ENCODE measurements at regions not wholly inside any gene's neighbourhood (a gene's known extent, or its start where the extent isn't known, plus 50 kb on each side); places are given as distances from the start of the nearest gene placed in this dataset.
"Not testable (repeated sequence)": the region's sequence is repeated elsewhere in the genome, so short reads cannot be mapped to it uniquely, and the experiment has no call there.

DNA sequence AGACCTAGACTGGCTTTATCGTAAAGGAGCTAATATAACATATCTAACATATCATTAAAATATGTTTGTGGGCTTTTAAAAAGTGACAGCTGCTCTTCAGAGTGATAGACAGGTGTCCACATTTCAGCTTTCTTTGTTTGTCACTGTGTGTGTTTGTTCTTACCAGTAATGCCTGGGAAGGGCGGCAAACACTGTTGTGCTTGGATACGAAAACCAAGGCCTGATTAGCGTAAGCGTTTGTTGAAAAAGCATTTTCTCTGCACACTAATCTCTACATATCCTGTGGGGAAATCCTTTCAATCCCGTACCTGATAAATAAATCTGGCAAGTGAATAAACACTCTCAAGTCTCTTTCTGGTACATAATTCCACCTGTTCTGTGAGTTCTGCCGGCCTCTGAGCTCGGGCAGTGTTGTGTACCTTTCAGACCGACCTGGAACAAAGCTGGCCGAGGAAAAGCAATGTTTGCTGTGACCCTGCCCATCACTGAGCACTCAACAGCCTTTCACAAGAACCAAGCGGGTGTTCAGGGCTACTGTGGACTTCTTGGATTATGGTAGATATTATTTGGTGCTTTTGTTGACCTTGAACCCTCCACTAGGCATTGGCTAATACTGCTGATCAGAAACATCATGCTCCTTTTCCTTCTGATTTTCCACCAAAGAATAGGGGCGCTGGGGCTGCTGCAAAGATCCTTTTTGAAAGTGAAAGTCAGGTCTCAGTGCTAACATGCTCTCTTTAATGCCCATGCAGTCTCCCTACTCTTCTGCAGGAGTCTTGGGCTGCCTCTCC lies 100.4 kb downstream of the CD83 start:
- DNase-seq (ENCODE audit: low read depth), result no peak

DNA sequence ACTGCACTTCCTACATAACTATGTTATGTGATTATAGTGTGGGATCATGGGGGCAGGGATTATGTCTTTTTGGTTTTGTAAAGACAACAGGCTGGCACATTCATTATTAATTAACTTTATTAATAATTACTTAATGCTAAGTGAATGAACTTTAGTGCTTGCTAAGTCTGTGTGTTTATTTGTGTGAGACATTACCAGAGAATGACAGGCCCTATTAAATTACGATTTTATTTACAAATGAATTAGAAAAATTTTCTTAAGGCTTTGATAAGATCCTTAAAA lies 100.9 kb downstream of the CD83 start:
- DNase-seq (ENCODE audit: low read depth), result no peak

DNA sequence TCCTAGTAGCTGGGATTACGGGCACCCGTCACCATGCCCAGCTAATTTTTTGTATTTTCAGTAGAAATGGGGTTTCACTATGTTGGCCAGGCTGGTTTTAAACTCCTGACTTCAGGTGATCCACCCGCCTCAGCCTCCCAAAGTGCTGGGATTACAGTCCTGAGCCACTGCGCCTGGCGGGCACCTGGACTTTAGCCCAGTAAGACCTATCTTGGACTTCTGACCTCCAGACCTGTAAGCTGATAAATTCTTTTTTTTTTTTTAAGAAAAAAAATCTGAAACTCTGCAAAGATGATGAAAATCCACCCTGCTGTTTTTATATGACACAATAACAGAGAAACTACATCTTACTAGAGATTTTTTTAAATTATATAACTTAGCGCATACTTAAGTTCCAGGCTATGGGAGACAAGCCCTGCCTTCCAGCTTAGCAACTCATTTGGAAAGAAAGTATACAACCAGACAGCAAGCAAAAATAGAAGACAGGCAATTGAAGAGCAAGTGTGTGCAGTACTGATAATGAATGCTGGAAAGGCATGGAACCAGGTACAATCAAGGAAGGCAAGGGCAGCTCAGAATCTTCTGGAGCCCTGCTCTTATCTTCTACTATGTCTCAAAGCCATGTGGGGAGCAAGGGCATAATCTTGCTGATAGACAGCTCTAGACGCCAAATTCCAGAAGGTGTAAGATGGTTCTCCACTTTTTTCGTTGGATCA lies 104.2 kb downstream of the CD83 start:
- no peak for DNase-seq (ENCODE audit: low read depth)

DNA sequence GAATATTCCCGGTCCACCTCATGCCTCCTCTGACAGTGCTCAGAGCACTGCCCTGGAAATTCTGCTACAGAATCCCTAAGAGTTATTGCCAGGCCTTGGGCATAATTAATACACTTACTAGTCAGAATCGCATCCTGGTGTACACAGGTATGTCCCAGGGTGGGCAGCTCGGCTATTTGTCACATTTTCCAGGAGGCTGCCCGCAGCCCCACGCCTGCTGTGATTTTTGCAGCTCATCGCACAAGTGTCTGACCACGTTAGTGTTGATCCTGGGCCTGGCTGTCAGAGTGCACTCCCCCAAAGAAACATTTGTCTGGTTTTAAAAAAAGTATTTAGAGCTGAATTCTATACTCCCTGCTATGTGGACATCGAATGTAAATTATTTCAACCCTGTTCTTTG lies 105.4 kb downstream of the CD83 start:
- DNase-seq (ENCODE audit: low read depth), result no peak

DNA sequence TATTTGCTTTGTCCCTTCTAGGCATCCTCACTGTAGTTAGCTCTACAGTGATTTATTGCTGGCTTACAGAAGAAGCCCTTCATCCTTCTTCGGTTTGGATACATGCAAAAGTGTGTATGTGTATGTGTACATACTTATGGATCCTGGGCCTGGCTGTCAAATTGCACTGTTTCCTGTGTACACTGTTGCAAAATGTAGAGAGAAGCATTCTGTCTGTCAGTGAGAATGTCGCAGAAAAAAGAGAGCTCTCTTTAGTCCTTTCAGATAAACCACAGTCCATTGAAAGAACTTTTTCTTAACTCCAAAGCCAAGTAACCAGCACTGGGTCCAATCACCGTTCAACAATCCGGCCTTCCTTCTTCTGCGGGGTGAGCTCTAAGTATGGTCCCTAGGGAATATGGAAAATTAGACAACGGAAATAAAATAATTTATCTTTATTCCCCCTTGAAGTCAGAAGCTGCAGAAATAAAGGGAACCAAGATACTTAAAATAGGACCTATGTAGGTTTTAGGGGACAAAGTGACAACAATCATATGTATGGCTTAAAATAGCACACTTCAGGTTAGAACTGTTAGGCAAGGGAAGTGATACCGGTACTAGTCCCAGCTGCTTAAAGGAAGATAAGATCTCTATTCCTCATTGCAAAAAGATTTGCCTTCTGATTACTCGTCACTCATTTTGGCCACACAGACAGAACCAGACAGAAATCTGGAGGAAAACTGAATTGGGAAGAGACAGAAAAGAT lies 107.0 kb downstream of the CD83 start:
- DNase-seq (ENCODE audit: low read depth), result no peak

DNA sequence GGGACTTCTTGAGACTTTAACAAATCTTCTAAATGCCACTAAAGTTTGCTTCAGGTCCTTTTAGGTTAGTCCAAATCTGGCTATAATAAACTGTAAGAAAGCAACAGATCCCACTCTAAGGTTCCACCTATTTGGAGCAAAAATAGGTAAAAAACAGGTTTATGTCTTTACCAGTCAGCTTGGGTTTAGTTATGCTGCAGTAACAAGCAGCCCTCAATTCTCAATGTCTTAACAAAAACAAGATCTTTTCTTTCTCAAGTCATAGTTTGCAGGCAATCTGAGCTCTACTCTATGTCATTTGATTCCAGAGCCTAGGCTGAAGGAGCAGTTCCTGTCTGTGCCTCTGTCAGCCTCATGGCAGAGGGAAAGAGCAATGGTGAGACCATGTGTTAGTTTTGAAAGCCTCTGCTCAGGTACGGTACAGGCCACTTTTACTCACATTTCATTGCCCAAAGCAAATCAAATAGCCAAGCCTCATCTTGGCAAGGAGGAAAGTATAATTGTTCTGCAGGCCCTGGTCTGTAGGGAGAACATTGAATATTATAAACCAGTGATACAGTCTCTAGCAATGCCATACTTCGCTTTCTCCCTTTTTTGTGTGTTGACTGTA lies 108.6 kb downstream of the CD83 start:
- no peak for DNase-seq (ENCODE audit: low read depth)

DNA sequence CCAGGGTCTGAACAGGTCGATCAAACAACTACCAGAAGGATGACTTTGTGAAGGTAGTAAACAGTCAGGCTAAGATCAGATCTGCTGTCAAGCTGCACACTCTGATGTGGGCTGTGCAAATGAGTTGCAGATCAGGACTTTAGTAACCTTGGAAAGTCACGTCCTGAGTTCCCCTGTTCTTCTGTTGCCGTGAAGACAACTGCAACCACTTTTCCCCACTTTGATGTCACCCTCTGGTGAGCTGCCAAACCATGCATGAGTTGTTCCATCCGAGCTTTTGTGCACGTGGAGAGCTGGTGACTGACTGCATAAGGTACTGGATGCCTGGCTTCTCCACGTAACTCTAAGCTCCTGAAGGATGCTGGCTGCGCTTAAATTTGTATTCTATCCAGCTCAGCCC lies 111.0 kb downstream of the CD83 start:
- DNase-seq (ENCODE audit: low read depth), result no peak

DNA sequence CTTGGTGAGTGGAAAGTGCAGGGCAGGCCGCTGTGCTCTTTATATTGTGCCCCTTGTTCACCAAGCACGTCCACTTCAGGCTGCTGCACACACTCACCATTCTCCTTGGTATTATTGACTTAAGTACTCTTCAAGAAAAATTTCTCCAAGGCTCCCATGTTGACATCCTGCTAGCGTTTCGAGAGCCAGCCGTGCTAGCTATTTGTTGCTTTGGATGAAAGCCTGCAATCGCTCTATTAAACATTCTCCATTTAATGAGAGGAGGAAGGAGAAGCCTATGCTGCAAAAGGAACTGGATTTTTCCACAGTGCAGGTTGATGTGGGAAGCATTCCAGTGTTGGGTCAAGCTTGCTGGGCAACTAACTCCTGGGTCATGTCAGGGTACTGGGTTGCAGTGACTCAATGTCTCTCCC lies 113.5 kb downstream of the CD83 start:
- DNase-seq (ENCODE audit: low read depth), result no peak

DNA sequence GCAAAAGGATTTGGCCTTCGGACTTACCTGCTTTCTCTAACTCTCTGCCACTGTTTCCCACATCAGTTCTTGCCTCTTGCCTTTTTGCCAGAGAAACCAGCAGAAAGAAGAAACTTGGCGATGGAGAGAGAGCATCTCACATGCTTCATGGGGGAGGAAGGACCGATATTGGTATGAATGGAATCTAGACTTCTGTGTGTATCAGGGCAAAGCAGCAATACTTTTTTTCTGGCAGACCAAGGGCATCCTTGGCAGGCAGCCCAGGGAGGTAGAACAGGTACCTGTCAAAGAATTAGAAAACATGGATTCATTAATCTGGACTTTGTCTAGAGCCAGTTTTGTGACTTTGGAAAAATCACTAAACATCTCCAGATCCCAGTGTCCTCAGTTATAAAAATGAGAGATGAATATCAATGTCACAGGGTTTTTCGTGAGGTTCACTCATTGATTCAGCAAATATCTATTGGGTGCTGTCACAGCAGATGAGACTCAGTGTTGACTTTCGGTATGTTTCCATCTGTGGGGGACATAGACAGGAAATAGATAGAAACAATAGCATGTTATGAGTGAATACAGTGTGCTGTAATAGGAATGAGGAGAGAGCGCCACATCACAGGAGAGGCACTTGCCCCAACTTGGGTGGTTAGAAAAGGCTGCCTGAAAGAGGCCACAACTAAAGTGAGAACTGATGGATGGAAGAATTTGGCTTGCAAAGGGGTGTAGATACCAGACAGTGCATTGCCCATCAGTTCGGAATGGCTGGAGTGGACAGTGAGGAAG lies 114.1 kb downstream of the CD83 start:
- no peak for DNase-seq (ENCODE audit: low read depth)

DNA sequence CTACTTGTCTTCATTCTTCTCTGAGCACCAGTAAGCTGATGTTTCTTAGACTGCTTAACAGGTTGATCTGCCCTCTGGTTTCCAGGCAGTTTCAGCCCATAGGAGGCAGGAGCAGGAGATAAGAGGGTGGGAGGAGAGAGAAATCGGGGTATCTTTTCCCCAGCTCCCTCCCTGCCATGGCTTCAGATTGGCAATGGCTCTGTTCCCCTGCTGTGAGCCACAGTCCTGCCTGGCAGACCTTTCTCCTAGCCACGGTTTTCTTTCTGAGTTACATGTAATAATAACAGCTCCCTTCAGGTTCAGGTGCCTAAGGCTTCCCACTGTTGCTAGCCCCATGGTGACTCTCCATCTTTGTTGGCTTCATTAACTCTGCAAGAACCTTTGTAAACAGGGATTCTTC lies 115.3 kb downstream of the CD83 start:
- no peak for DNase-seq (ENCODE audit: low read depth)

DNA sequence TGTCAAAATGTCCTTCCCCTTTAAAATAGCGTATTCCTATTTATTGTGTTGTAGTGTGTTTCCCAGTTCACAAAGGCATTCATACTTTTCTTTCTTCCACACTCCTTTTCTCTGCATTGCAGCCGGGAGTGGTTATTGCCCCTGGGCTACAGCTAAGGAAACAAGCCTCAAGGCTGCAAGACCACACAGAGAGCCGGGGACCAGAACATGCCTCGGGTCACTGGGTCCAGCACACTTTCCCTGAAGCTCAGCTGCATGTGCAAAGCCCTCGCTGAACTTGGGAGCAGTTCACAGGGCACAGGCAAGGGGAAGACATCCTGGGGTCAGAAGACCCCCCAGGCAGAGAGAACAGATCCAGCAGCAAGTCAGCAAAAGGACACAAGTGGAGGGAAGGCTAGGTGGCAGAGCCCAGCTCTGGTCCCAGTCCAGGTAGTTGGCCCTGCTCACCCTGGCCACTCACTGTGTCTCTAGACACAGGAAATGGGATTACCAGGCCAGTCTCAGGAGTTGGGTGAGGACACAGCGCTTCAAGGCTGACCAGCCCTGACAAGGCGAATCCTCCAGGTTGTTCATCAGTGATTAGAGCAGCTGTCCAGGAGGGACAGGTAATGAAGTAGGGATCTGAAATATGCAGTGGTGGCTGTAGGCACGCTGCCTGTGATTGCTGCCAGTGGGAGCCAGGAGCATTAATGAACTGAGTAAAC lies 118.2 kb downstream of the CD83 start:
- DNase-seq (ENCODE audit: low read depth), result no peak

DNA sequence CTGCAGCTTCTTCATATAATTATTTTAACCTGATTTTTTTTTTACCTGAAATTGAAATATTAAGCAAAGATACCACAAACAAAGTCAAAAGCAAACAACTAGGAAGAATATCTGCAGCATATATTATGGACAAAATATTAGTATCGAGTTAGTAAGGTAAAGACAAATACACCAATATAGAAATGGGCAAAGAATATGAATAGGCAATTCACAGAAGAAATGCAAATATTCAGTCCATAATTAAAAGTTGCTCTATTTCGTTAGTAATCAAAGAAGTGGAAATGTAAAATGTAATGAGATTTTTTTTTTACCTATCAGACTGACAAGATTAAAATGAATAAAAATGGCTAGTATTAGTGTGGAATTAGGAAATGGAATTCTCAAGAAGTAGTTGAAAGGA lies 121.5 kb downstream of the CD83 start:
- DNase-seq (ENCODE audit: low read depth), result no peak

DNA sequence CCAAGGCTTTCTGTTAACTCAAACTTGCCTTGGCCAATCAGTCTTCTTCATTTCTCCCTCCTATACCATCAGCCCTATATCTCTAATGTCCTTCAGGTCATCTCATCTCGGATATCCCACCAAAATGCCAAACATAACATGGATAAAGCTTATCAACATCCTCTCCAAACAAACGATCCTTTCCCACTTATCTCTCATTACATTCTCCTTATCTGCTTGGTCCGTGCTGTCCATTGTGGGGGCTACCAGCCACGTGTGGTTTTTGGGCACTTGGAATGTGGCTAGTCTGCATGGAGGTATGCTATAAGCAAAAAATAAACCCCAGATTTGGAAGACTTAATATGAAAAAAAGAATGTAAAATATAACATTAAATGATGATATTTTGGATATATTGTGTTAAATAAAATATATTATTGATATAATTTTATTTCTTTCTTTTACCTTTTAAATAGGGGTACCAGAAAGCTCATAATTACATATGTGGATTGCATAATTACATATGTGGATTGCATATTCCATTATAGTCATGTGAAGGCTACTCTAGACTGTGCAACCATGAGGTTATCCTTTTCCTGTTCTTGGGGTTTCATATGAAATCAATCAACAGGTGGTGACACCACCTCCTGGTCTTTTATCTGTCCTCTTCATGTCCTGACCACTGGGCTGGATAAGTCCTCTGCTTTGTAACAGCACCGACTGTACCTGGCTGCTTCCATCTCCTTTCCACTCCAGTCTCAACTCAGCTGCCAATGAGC lies 123.0 kb downstream of the CD83 start:
- DNase-seq (ENCODE audit: low read depth), result no peak

DNA sequence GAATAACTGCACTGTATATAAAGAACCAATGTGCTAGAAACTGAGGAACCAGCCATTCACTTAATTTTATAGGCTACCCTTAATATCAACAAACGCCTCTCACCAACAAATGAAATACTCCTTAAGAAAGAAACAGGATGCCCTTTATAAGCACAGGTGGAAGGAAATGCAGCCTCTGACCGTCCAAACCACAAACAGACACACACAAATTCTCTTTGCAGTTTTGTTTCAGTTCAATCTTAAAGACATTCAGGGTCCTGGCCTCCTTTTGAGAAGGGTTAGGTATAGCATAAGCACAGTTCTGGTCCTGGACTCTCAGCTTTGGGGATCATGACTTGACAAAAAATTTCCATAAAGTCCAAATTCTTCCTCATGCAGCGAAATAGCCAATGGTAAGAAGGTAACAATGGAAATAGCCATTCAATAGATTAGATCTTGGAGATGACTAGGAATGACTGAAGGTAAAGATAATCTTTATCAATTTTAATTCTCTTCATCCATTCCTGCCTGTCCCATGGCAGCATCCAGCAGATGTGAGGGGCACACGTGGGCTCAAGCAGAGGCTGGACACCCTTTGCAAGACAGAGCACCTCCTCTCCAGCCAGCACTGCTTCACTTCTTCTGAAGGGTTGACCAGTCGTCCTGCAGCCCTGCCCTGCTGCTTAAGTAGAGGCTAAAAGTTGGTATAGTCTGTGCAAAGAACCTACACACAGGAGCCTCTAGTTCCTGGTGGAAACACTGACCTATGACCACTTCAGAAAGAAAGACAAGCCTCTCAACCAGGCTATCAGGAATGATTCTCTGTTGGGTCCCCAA lies 123.9 kb downstream of the CD83 start:
- no peak for DNase-seq (ENCODE audit: low read depth)

DNA sequence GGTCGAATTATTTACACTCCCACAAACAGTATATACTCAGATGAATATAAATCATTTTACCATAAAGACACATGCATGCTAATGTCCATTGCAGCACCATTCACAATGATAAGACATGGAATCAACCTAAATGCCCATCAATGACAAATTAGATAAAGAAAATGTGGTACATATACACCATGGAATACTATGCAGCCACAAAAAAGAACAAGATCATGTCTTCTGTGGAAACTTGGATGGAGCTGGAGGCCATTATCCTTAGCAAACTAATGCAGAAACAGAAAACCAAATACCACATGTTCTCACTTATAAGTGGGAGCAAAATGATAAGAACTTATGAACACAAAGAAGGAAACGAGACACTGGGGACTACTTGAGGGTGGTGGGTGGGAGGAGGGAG lies 125.3 kb downstream of the CD83 start:
- not testable (repeated sequence) for DNase-seq (ENCODE audit: low read depth)

DNA sequence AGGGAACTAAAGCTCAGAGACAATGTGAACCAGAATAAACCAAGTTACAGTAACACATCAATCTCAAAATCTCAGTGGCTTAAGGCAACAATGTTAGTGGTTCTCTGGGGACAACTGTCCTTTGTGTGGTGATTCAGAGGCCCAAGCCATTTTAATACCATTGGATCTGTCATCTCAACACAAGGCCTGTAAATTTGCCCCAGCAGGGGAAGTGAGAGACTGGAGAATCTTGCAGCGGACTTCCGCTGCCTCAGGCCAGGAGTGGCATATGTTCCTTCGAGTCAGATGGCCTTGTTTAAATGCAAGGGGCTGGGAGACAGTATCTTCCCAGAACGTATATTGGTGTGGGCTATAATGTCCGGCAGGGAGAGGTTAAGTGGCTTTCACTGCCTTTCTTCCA lies 126.0 kb downstream of the CD83 start:
- no peak for DNase-seq (ENCODE audit: low read depth)

DNA sequence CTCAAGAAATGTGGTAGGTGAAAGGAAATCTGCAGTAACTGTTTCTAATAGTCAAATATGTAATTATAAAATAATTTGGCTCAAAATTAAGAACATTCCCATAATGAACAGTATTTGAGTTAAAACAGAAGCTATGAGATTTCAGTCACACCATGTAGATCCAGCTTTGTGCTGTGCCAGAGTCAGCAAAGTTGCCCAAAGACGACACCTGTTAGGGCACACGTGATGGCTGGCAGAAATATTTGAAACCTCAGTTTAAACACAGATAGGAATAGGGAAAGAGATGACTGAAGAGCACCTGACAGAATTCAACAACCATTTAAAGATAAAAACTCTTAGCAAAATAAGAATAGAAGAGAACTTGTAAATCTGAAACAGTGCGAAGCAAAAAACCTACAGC lies 129.3 kb downstream of the CD83 start:
- no peak for DNase-seq (ENCODE audit: low read depth)

DNA sequence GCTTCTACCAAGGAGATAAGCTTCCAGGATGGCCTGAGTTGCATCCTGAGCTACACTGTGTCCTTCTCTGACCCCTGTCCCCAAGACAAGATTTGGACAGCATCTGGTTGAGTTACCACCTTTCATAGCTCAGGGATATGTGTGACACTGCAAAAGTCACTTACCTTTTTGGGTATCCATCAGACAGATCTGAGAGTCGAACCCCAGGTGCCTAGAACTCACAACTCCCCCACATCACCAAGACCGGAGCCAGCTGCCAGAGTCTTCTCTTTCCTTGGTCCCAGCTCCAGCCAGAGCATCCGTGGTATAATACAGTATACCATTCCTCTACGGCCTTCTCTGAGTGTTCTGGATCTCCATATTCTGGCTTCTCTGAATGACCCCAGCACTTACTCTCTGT lies 133.0 kb downstream of the CD83 start:
- no peak for DNase-seq (ENCODE audit: low read depth)

DNA sequence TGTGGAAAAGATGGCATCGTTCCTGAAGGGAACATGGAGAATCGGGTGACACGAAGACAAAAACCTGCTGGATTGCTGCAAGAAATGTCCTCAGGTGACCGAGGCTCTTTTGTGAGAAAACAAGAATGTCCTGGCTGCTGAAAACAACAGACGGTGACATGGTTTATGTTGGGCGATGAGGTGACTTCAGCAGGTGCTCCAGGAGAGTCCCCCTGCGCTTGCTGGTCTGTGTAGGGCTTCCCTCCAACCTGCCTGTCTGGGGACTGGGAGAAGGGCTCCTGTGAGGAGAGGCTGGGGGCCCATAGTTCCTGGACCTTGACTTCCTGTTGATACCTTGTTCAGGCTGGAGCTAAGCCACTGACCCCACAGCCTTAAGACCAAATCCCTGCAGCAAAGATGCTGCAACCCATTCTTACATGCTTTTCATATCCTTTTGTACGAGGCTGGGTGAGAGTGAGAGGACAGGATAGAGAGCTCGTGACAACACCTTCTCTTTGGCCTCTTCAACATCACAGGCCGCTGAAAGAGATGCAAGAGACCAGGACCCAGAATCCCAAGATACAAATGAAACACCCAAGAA lies 134.8 kb downstream of the CD83 start:
- no peak for DNase-seq (ENCODE audit: low read depth)

Measured in stimulated activated CD8-positive, alpha-beta memory T cell treated with anti-CD3 and anti-CD28 coated beads, Interleukin-7, amount 100 ng/mL, for 24 hours (primary cell).